Keratinocyte (primary cell): ENCODE measurements at regions not wholly inside any gene's neighbourhood (a gene's known extent, or its start where the extent isn't known, plus 50 kb on each side); places are given as distances from the start of the nearest gene placed in this dataset.

Experiments used
- CTCF ChIP-seq, 3 experiments: IDR thresholded peaks in 1 of 3; conservative IDR thresholded peaks in 1 of 3; optimal IDR thresholded peaks in 1 of 3; 2 replicates in 2 of 3; 3 replicates in 1 of 3; pipeline versions ENCODE3 to v1.5.1; 2011; ENCODE audit warnings: low read length in 3 of 3, mild to moderate bottlenecking in 3 of 3, moderate library complexity in 2 of 3, control low read depth in 1 of 3, inconsistent platforms in 1 of 3; ENCODE audit not compliant: insufficient read depth in 2 of 3; ENCODE audit errors: extremely low read depth in 1 of 3
- EZH2 ChIP-seq: IDR thresholded peaks from one replicate; pipeline ENCODE4 v1.6.1; 2012; ENCODE audit warnings: inconsistent platforms, mild to moderate bottlenecking, low read length, moderate library complexity

- TF ChIP-seq CTCF (optimal IDR thresholded peaks at IDR 0.05 in 1 of 3, IDR thresholded peaks at IDR 0.05 in 1 of 3, conservative IDR thresholded peaks at IDR 0.05 in 1 of 3; ENCODE audit: extremely low read depth in 1 of 3, insufficient read depth in 2 of 3, low read length in 3 of 3) (no peak), EZH2 (no peak)
These were observed 442.1 kb upstream of the PDE3A start for GRCh38 chr12:19926266-19926665.
